ENCODE measurements at regions not wholly inside any gene's neighbourhood (a gene's known extent, or its start where the extent isn't known, plus 50 kb on each side); places are given as distances from the start of the nearest gene placed in this dataset.

GRCh38 chr5:17388717-17389116 is 109.3 kb upstream of the TAF11L2 start:
- TF ChIP-seq CTCF (IDR thresholded peaks at IDR 0.05), result no peak
- H3K27ac ChIP-seq, result no peak overlapping the region

GRCh38 chr5:17394086-17394485 is 103.9 kb upstream of the TAF11L2 start:
- no peak for TF ChIP-seq CTCF (IDR thresholded peaks at IDR 0.05)
- no peak overlapping the region for H3K27ac ChIP-seq
- H3K4me3 ChIP-seq, result no peak overlapping the region
- no peak for DNase-seq (ENCODE audit: low spot score)

More at GRCh38 chr5:17388717-17389116, 109.3 kb upstream of the TAF11L2 start:
- no peak overlapping the region for H3K4me3 ChIP-seq
- DNase-seq (ENCODE audit: low spot score), result no peak

GRCh38 chr5:17395106-17395880 is 102.7 kb upstream of the TAF11L2 start:
- TF ChIP-seq CTCF (IDR thresholded peaks at IDR 0.05), result no peak
- no peak overlapping the region for H3K4me3 ChIP-seq
- no peak overlapping the region for H3K27ac ChIP-seq
- no peak for DNase-seq (ENCODE audit: low spot score)

- DNase-seq (ENCODE audit: low spot score), result no peak
- no peak for TF ChIP-seq CTCF (IDR thresholded peaks at IDR 0.05)
- H3K4me3 ChIP-seq, result no peak overlapping the region
- no peak overlapping the region for H3K27ac ChIP-seq
Observed at GRCh38 chr5:17396247-17396646, 101.8 kb upstream of the TAF11L2 start.

GRCh38 chr5:17398431-17398830 is 99.6 kb upstream of the TAF11L2 start:
- H3K27ac ChIP-seq, result no peak overlapping the region
- TF ChIP-seq CTCF (IDR thresholded peaks at IDR 0.05), result no peak
- H3K4me3 ChIP-seq, result no peak overlapping the region
- no peak for DNase-seq (ENCODE audit: low spot score)

GRCh38 chr5:17398866-17399835 is 98.9 kb upstream of the TAF11L2 start:
- TF ChIP-seq CTCF (IDR thresholded peaks at IDR 0.05), result no peak
- H3K4me3 ChIP-seq, result no peak overlapping the region
- DNase-seq (ENCODE audit: low spot score), result no peak
- H3K27ac ChIP-seq, result no peak overlapping the region
